GM18519 (cell line): ENCODE measurements at regions not wholly inside any gene's neighbourhood (a gene's known extent, or its start where the extent isn't known, plus 50 kb on each side); places are given as distances from the start of the nearest gene placed in this dataset.

Experiments
- ATAC-seq: cut with Tn5 transposase; IDR thresholded peaks from one replicate; pipeline ENCODE4 v1.9.1; 2021; ENCODE audit warnings: mild to moderate bottlenecking, moderate library complexity; ENCODE audit not compliant: unreplicated experiment, low FRiP score

GRCh38 chr16:59405802-59406201 is 671.7 kb upstream of the GOT2 start:
- no peak for ATAC-seq

GRCh38 chr16:59404509-59404908 is 670.4 kb upstream of the GOT2 start:
- ATAC-seq, result no peak

GRCh38 chr16:59400830-59401229 is 666.7 kb upstream of the GOT2 start:
- no peak for ATAC-seq

- ATAC-seq, result no peak
Observed at GRCh38 chr16:59397638-59398037, 663.5 kb upstream of the GOT2 start.

- ATAC-seq, result no peak
Observed at GRCh38 chr16:59394526-59394925, 660.4 kb upstream of the GOT2 start.

GRCh38 chr16:59392911-59393310 is 658.8 kb upstream of the GOT2 start:
- no peak for ATAC-seq

- ATAC-seq, result no peak
Observed at GRCh38 chr16:59391617-59392364, 657.7 kb upstream of the GOT2 start.

- ATAC-seq, result no peak
Observed at GRCh38 chr16:59385959-59386358, 651.8 kb upstream of the GOT2 start.

GRCh38 chr16:59385491-59385890 is 651.4 kb upstream of the GOT2 start:
- ATAC-seq, result no peak

GRCh38 chr16:59373632-59374031 is 639.5 kb upstream of the GOT2 start:
- ATAC-seq, result no peak

- no peak for ATAC-seq
Observed at GRCh38 chr16:59370717-59371116, 636.6 kb upstream of the GOT2 start.

GRCh38 chr16:59369523-59369922 is 635.4 kb upstream of the GOT2 start:
- ATAC-seq, result no peak

- ATAC-seq, result no peak
Observed at GRCh38 chr16:59368586-59368985, 634.5 kb upstream of the GOT2 start.

GRCh38 chr16:59356709-59357108 is 622.6 kb upstream of the GOT2 start:
- no peak for ATAC-seq

- ATAC-seq, result no peak
Observed at GRCh38 chr16:59356144-59356543, 622.0 kb upstream of the GOT2 start.

GRCh38 chr16:59355704-59356103 is 621.6 kb upstream of the GOT2 start:
- ATAC-seq, result no peak

GRCh38 chr16:59351305-59351903 is 617.3 kb upstream of the GOT2 start:
- no peak for ATAC-seq

GRCh38 chr16:59350670-59351069 is 616.6 kb upstream of the GOT2 start:
- no peak for ATAC-seq

GRCh38 chr16:59342669-59343068 is 608.6 kb upstream of the GOT2 start:
- ATAC-seq, result no peak

GRCh38 chr16:59341368-59341767 is 607.3 kb upstream of the GOT2 start:
- ATAC-seq, result no peak

- ATAC-seq, result no peak
Observed at GRCh38 chr16:59339871-59340270, 605.8 kb upstream of the GOT2 start.

- ATAC-seq, result no peak
Observed at GRCh38 chr16:59336136-59336695, 602.1 kb upstream of the GOT2 start.
